ENCODE measurements at regions not wholly inside any gene's neighbourhood (a gene's known extent, or its start where the extent isn't known, plus 50 kb on each side); places are given as distances from the start of the nearest gene placed in this dataset.

DNA sequence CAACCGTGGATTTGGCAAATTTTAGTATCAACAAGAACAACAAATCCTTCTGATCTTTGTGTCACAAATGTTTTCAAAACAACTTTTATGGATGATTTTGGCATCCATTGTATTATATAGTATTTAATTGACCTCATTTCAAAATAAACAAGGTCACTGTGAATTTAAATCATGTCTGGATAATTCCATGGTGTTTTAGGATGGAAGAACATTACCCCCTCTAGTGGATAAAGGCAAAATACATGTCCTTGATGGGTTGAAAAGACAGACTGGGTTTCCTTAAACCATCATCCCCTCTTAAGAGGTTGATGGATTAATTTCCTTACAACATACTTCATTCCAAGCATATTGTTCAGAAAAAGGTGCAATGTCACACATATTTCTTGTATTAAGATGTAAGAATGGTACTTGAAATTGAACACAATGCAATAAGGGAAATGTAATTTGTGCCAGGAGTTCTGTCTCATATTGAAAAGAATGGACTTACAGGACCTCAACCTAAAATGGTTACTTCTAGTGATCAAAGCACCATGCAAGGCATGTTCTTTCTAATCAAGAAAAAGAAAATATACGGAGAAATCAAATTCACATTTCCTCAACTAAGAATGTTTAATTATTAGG lies 352.0 kb downstream of the BCAT1 start (continued):
- TF ChIP-seq, protein P1, sequence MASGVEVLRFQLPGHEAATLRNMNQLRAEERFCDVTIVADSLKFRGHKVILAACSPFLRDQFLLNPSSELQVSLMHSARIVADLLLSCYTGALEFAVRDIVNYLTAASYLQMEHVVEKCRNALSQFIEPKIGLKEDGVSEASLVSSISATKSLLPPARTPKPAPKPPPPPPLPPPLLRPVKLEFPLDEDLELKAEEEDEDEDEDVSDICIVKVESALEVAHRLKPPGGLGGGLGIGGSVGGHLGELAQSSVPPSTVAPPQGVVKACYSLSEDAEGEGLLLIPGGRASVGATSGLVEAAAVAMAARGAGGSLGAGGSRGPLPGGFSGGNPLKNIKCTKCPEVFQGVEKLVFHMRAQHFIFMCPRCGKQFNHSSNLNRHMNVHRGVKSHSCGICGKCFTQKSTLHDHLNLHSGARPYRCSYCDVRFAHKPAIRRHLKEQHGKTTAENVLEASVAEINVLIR (CRISPR knock-in tag; IDR thresholded peaks at IDR 0.05): no peak
- peak; percentile 44 to 64 for TF ChIP-seq RAD21 (CRISPR knock-in tag; conservative IDR thresholded peaks at IDR 0.05 in 1 of 2, IDR thresholded peaks at IDR 0.05 in 1 of 2)
- no peak for TF ChIP-seq ZNF217 (CRISPR knock-in tag; IDR thresholded peaks at IDR 0.05)
- no peak for TF ChIP-seq LCOR (CRISPR knock-in tag; IDR thresholded peaks at IDR 0.05)
- TF ChIP-seq, protein P2, sequence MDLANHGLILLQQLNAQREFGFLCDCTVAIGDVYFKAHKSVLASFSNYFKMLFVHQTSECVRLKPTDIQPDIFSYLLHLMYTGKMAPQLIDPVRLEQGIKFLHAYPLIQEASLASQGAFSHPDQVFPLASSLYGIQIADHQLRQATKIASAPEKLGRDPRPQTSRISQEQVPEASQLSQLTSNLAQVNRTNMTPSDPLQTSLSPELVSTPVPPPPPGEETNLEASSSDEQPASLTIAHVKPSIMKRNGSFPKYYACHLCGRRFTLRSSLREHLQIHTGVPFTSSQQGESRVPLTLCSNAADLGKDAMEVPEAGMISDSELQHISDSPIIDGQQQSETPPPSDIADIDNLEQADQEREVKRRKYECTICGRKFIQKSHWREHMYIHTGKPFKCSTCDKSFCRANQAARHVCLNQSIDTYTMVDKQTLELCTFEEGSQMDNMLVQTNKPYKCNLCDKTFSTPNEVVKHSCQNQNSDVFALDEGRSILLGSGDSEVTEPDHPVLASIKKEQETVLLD (IDR thresholded peaks at IDR 0.05): no peak
- no peak for TF ChIP-seq MAZ (CRISPR knock-in tag; conservative IDR thresholded peaks at IDR 0.05 in 1 of 2, IDR thresholded peaks at IDR 0.05 in 1 of 2)

DNA sequence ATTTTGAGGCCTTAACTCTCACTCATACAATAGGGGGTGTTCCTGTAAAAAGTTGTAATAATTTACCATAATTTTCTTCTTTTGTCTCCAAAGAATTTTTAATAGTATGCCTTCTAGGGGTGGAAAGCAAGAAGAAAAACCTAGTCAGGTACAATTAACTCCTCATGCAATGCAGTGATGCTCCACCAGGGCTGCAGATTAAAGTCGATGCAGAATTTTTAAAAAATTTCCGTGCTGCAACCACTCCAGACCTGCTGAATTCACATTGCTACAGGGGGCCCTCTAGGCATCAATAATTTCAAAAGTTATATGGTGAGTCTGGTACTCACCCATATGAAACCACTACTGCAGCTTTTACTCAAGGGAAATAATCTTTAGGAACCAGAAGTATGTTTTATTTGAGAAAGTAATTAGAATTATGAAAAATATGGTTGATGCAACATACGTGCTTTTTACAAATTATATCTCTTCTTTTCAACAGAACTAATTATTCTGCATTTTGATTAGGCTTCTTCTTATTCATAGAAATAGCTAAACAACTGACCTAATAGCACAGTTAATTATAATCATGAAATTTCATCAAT lies 353.2 kb downstream of the BCAT1 start:
- ATAC-seq: peak; percentile 61; the same call in 1 of the 3 replicates
- no peaks in the 10 kb centered on the region for H4K20me1 ChIP-seq (replicated peaks; ENCODE audit: control insufficient read depth, insufficient read depth, low read length)
- H3K36me3 ChIP-seq (ENCODE audit: control insufficient read depth, insufficient read depth, low read length): no peaks in the 10 kb centered on the region
- no peaks in the 10 kb centered on the region for H3K9me3 ChIP-seq (replicated peaks; ENCODE audit: control insufficient read depth, insufficient read depth, low read depth, low read length)
- H3K27ac ChIP-seq (ENCODE audit: extremely low read depth, low read depth, low read length): no peak overlapping the region
- in situ Hi-C loops (cut with MboI) (loop anchor here (10.0 kb wide), 1 partner anchor 179 kb away; no protein-coding TSS in a partner anchor), intact Hi-C loops (cut with micrococcal nuclease) (loop anchor here (5.0 kb wide), 1 partner anchor 583 kb away; no protein-coding TSS in a partner anchor)
- H3K9me1 ChIP-seq (ENCODE audit: control insufficient read depth, insufficient read depth, low read length): no peaks in the 10 kb centered on the region
- ChIA-PET POLR2A (no interaction called here), CTCF (ENCODE audit: low intra/inter-chr PET ratio) (no interaction called here)
- no peak overlapping the region for H3K4me3 ChIP-seq
- FAIRE-seq: no peak
- no peaks in the 10 kb centered on the region for H3K27me3 ChIP-seq (ENCODE audit: control insufficient read depth in 2 of 2, insufficient read depth in 2 of 2, low read length in 2 of 2)
- no peak overlapping the region for H3K9ac ChIP-seq (ENCODE audit: insufficient read depth in 1 of 2, low read depth in 2 of 2, low read length in 2 of 2)
- TF ChIP-seq SNIP1 (IDR thresholded peaks at IDR 0.05; ENCODE audit: low read depth): no peak
- TF ChIP-seq, protein P3, sequence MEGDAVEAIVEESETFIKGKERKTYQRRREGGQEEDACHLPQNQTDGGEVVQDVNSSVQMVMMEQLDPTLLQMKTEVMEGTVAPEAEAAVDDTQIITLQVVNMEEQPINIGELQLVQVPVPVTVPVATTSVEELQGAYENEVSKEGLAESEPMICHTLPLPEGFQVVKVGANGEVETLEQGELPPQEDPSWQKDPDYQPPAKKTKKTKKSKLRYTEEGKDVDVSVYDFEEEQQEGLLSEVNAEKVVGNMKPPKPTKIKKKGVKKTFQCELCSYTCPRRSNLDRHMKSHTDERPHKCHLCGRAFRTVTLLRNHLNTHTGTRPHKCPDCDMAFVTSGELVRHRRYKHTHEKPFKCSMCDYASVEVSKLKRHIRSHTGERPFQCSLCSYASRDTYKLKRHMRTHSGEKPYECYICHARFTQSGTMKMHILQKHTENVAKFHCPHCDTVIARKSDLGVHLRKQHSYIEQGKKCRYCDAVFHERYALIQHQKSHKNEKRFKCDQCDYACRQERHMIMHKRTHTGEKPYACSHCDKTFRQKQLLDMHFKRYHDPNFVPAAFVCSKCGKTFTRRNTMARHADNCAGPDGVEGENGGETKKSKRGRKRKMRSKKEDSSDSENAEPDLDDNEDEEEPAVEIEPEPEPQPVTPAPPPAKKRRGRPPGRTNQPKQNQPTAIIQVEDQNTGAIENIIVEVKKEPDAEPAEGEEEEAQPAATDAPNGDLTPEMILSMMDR (IDR thresholded peaks at IDR 0.05 in 2 of 3, conservative IDR thresholded peaks at IDR 0.05 in 1 of 3; ENCODE audit: insufficient read depth in 2 of 3, low read depth in 1 of 3, low read length in 3 of 3): peak; percentile 27 to 51 (median 35); a peak in 2 of 6 replicates
- no peaks in the 10 kb centered on the region for H3K79me2 ChIP-seq (ENCODE audit: control insufficient read depth, insufficient read depth, low read length)
- DNase-seq (ENCODE audit: extremely low read depth in 1 of 4, low spot score in 3 of 4): peak in 3 of 4 experiments; percentile 5 to 22 (median 16)
- H2AFZ ChIP-seq (ENCODE audit: low read depth, low read length): no peak overlapping the region
- WGBS (ENCODE audit: insufficient coverage, low coverage, missing lambda C conversion rate): 0% methylated on average over 3 of the region's 3 CpGs
- H3K4me1 ChIP-seq (replicated peaks in 1 of 2; ENCODE audit: control insufficient read depth in 2 of 2, insufficient read depth in 2 of 2, low read length in 2 of 2): no peaks in the 10 kb centered on the region
- no peak overlapping the region for H3K4me2 ChIP-seq (ENCODE audit: insufficient read depth, low read length)
- no TSS peak for BruUV-seq (replicated peaks)
